Stomach smooth muscle (tissue), 2 donors: ENCODE measurements at regions not wholly inside any gene's neighbourhood (a gene's known extent, or its start where the extent isn't known, plus 50 kb on each side); places are given as distances from the start of the nearest gene placed in this dataset.

Experiments used
- H3K27ac ChIP-seq: one replicate; pipeline ENCODE4 v1.7.0; 2013; ENCODE audit warnings: mild to moderate bottlenecking, low read length, inconsistent platforms
- H3K27me3 ChIP-seq, 2 donors: one replicate each; pipeline ENCODE4 v1.7.0; 2013; ENCODE audit warnings: low read length in 2 of 2; ENCODE audit not compliant: insufficient read depth in 2 of 2, control insufficient read depth in 1 of 2
- H3K36me3 ChIP-seq, 2 donors: one replicate each; pipeline ENCODE4 v1.7.0; 2013; ENCODE audit warnings: low read length in 2 of 2; ENCODE audit not compliant: control insufficient read depth in 2 of 2, insufficient read depth in 2 of 2
- H3K4me1 ChIP-seq: one replicate; pipeline ENCODE4 v1.7.0; 2013; ENCODE audit warnings: low read length; ENCODE audit not compliant: control insufficient read depth, insufficient read depth
- H3K4me3 ChIP-seq, 2 donors: one replicate each; pipeline ENCODE4 v1.7.0; 2013; ENCODE audit warnings: low read length in 2 of 2
- H3K9ac ChIP-seq, 2 donors: one replicate each; pipeline ENCODE4 v1.7.0; 2013; ENCODE audit warnings: low read length in 2 of 2, mild to moderate bottlenecking in 1 of 2
- H3K9me3 ChIP-seq, 2 donors: one replicate each; pipeline ENCODE4 v1.7.0; 2013; ENCODE audit warnings: low read length in 2 of 2; ENCODE audit not compliant: control insufficient read depth in 2 of 2
- donor health status: healthy.
- donor health status: Pancreatic carcinoma.

DNA sequence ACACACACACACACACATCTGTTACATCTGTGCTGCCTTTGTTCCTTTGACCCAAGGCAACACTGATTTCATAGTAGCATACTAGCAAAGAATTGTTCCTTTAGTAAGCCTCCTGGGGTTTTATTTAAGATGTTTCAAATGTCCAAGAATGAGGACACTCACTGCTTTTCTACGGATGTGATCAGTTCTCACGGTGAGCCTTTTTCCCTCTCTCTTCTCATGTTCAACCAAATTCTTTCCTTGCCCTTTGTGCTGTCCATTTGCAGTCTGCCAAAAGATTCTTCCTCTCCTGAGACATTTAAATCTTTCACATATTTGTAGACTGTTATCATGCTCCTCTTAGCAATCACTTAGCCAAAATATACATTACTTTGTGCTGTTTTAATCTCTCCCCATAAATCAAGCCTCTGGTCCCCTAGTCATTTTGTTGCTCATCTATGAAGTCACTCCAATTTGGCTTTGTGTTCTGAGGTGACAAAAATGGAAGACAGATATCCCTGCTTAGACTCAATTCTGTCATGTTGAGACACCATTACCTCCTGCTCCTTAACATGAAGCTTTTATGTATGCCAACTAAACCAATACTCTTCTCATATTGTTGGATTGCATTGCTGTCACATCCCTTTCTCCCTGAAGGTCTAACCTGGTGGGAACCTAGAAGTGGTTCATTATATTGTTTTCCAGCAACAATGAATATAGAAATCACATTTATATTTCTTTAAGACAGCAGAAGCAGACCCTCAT is 1605.3 kb upstream of the ACVR2A start:
- Histone ChIP-seq H3K9ac (no peak overlapping the region), H3K4me3 (no peak overlapping the region), H3K27ac (no peak overlapping the region), H3K9me3 (no peaks in the 10 kb centered on the region), H3K27me3 (no peaks in the 10 kb centered on the region), H3K36me3 (no peaks in the 10 kb centered on the region), H3K4me1 (no peaks in the 10 kb centered on the region)

DNA sequence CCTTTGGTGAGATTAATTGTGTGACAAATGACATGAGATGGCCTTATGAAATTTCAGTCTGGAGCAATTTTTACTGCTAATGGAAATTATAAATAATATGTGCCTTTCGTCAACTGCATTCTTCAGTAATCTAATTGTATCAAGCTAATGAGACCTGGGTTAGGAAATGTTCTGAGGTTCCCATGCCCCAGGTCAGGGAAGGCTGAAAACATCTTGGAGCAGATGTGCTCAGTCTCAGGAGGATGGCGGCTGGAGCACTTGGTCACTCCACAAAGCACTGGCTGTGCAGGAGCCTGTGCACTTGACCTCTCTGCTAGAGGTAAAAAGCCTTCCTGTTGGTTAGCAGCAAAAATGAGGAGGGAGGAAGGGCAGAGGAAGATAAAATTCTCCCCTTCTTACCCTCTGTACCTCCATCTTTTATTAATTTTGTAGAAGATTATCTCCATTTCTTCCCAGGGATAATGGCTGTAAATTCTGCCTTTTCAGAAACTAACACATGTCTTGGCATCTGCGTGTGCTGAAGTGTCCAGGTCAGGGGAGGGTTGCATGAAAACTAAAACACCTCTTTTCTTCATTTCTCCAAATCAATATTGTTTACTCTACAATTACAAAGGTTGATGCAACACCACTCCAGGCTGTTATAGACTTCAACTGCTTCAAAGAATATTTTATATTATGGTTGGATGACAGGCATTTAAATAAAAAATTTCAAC is 1606.4 kb upstream of the ACVR2A start:
- Histone ChIP-seq H3K36me3 (no peaks in the 10 kb centered on the region), H3K4me1 (no peaks in the 10 kb centered on the region), H3K27ac (no peak overlapping the region), H3K27me3 (no peaks in the 10 kb centered on the region), H3K4me3 (no peak overlapping the region), H3K9ac (no peak overlapping the region), H3K9me3 (no peaks in the 10 kb centered on the region)

DNA sequence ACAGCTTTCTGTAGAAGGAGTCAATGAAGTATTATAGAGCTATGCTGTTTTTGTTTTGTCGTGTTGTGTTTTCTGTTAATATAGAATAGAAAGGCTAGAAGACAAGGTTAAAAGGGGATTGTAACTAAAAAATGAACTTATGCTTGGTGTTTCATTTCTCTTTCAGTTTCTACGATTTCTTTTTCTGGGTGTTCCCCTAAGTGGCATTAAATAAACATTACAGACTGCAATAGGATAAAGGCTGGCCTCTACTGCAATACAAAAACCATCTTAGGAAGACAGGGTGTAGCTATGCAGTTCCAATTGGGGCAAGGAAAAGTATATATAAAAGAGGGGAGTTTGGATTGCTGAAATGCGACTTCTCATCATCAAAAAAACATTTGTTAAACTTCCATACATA is 1609.7 kb upstream of the ACVR2A start:
- Histone ChIP-seq H3K9me3 (no peaks in the 10 kb centered on the region), H3K27me3 (no peaks in the 10 kb centered on the region), H3K4me3 (no peak overlapping the region), H3K9ac (no peak overlapping the region), H3K27ac (no peak overlapping the region), H3K36me3 (no peaks in the 10 kb centered on the region), H3K4me1 (no peaks in the 10 kb centered on the region)

DNA sequence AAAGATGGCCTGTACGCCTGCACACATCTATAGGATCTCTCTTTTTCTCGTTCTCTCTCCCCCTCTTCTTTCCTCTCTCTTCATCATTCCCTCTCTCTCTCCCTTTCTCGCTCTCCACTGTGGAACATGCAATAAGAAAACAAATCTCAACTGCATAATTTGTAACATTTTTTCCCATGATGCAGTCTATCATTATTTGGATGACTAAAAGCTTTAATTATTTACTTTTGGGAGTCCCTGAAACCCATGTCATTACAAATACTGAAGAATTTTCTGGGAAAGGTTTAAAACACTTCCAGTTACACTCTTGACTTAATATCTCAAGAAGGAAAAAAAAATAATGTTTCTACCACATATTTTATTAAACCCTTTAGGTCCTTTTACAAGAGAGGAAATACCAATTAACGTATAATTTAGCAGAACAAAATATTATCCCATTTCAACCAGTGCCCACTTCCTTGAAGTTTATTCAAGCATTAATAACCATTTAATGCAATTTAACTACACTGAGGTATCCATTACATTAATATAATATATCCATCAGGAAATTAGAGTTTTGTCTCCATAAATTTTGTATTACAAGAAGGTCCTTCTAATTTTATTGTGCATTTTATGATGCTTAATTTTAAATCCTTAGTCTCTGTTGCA is 1615.2 kb upstream of the ACVR2A start:
- no peaks in the 10 kb centered on the region for H3K9me3 ChIP-seq
- H3K4me3 ChIP-seq = no peak overlapping the region
- no peak overlapping the region for H3K27ac ChIP-seq
- H3K9ac ChIP-seq = no peak overlapping the region
- no peaks in the 10 kb centered on the region for H3K4me1 ChIP-seq
- H3K27me3 ChIP-seq = no peaks in the 10 kb centered on the region
- H3K36me3 ChIP-seq = no peaks in the 10 kb centered on the region

DNA sequence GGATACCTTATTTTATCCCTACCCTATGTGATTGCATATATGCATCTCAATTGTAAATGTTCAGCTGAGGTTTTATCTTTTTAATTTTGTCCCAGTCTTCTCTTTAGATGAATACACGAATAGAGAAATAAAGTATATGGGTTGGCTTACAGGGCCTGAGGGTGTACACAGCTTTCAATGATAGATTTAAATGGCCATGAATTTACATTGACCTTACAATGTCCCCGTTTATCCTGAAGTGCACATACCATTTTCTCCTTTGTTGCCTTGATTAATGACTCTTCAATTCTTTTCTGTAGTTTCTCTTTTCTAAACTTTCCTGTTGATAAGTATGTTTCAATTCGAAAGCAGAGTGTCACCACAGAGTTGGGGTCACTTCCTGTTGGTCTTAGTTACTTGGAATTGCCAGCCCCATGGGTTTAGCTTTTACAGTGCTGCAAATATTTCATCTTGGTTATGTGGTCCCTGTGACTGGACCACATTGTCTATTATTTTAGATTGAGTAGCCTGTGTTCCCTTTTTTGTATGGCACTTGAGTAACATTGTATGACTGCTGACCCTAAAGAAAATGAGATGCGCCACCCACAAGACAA is 1616.3 kb upstream of the ACVR2A start:
- no peaks in the 10 kb centered on the region for H3K9me3 ChIP-seq
- no peaks in the 10 kb centered on the region for H3K4me1 ChIP-seq
- H3K27ac ChIP-seq = no peak overlapping the region
- H3K36me3 ChIP-seq = no peaks in the 10 kb centered on the region
- H3K9ac ChIP-seq = no peak overlapping the region
- H3K4me3 ChIP-seq = no peak overlapping the region
- H3K27me3 ChIP-seq = no peaks in the 10 kb centered on the region

DNA sequence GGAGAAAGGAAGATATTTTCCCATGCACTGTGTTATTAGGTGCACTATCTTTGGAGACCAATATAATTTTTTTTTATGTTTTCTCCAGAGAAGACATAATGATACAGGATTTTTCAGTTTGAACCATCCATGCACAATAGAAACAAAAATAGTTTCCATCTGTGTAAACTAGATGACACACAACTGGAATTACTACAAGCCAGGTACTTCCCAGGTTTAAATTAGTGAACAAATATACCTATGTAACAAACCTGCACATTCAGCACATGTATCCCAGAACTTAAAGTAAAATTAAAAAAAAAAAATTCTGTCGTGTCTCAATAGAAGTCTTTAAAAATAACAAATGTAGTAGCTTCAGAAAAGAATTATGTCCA is 1616.8 kb upstream of the ACVR2A start:
- Histone ChIP-seq H3K9ac (no peak overlapping the region), H3K27me3 (no peaks in the 10 kb centered on the region), H3K27ac (no peak overlapping the region), H3K9me3 (no peaks in the 10 kb centered on the region), H3K4me3 (no peak overlapping the region), H3K4me1 (no peaks in the 10 kb centered on the region), H3K36me3 (no peaks in the 10 kb centered on the region)

DNA sequence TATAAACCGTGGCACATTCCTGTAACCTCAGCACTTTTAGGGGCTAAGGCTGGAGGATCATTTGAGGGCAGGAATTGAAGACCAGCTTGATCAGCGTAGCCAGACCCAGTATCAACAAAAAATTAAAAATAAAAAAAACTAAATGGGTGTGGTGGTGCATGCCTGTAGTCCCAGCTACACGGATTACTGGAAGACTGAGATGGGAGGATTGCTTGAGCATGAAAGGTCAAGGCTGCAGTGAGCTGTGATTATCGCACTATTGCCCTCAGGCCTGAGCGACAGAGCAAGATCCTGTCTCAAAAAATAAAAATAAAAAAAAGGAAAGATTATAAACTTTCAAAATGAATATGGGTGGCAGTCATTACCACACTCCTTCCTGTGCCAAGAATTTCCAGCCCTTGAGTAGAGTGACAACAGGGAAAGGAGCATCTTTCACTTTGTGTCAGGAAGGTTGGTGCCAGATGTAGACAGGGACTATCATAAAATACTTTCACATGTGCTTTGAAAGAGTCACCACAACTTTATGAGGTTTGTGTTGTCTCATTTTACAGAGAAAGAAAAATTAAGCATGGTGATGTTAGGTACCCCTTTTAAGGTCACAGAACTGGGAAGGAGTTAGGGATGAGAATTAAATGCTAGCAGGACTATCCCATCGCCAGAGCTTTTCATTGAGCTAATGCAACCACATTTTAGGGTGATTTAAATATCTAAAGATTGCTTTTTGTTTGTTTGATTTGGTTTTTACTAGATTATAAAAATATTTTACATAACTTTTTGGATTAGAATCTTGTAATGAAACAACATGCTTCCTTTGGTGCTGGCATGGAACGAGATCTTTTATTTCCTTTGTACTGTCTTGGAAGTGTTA is 1617.4 kb upstream of the ACVR2A start:
- no peak overlapping the region for H3K4me3 ChIP-seq
- no peaks in the 10 kb centered on the region for H3K9me3 ChIP-seq
- H3K27me3 ChIP-seq = no peaks in the 10 kb centered on the region
- no peaks in the 10 kb centered on the region for H3K4me1 ChIP-seq
- H3K9ac ChIP-seq = no peak overlapping the region
- H3K27ac ChIP-seq = no peak overlapping the region
- H3K36me3 ChIP-seq = no peaks in the 10 kb centered on the region

DNA sequence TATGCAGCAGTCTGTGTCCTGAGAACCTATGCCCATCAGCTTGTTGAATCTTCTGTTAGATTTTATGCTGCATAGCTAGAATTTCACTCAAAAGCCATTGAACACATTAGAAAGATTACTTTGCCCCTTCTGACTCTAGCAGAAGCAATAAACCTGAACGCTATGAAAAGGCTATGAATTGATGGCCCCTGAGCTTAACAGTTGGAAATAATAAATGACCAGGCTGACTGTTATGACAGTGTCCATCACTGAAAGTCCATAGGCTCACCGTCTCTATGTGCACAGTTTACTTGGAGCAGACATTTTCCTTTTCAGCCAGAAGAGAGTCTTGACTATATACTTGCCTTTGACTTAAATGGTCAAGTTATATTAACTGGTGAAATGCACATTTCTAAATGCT is 1618.8 kb upstream of the ACVR2A start:
- Histone ChIP-seq H3K4me1 (no peaks in the 10 kb centered on the region), H3K27ac (no peak overlapping the region), H3K36me3 (no peaks in the 10 kb centered on the region), H3K27me3 (no peaks in the 10 kb centered on the region), H3K9me3 (no peaks in the 10 kb centered on the region), H3K4me3 (no peak overlapping the region), H3K9ac (no peak overlapping the region)

DNA sequence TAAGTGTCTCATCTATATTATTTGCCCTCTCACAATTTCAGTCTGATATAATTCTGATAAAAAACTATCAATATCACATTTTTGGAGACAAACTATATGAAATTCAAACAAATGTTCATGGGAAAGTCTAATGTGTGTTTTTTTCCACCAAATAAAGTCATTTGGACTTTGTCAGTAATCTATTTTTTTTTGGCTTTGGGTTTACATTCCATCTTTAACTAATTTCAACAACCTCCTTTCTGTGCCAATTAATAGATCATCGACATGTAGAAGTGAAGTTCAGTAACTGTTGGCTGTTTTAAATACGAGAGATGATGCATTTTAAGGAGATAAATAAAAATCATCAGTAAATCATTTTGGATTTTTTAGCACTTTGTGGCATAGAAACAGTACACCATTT is 1623.0 kb upstream of the ACVR2A start:
- Histone ChIP-seq H3K9me3 (no peaks in the 10 kb centered on the region), H3K27ac (no peak overlapping the region), H3K9ac (no peak overlapping the region), H3K4me3 (no peak overlapping the region), H3K36me3 (no peaks in the 10 kb centered on the region), H3K27me3 (no peaks in the 10 kb centered on the region), H3K4me1 (no peaks in the 10 kb centered on the region)

DNA sequence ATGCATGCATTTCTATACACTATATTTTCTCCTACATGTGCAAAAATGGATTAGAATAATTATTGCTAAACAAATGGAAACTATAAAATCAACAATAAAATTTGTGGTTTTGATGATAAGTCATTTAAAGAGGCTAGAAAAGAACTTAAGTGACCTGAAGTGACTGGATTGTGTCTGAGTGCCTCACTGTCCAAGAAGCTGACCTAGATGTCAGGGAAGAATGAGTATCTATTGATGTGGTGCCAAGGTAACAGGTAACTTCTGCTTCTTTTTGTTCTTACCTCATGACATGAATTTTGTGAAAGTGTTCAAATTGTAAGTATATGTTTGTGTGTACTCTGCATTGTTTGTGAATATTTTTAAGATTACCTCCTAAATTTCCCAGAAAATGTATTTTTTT is 1623.9 kb upstream of the ACVR2A start:
- Histone ChIP-seq H3K4me1 (no peaks in the 10 kb centered on the region), H3K9ac (no peak overlapping the region), H3K27me3 (no peaks in the 10 kb centered on the region), H3K9me3 (no peaks in the 10 kb centered on the region), H3K27ac (no peak overlapping the region), H3K36me3 (no peaks in the 10 kb centered on the region), H3K4me3 (no peak overlapping the region)
